ENCODE measurements at regions not wholly inside any gene's neighbourhood (a gene's known extent, or its start where the extent isn't known, plus 50 kb on each side); places are given as distances from the start of the nearest gene placed in this dataset.

- TF ChIP-seq, protein P1, sequence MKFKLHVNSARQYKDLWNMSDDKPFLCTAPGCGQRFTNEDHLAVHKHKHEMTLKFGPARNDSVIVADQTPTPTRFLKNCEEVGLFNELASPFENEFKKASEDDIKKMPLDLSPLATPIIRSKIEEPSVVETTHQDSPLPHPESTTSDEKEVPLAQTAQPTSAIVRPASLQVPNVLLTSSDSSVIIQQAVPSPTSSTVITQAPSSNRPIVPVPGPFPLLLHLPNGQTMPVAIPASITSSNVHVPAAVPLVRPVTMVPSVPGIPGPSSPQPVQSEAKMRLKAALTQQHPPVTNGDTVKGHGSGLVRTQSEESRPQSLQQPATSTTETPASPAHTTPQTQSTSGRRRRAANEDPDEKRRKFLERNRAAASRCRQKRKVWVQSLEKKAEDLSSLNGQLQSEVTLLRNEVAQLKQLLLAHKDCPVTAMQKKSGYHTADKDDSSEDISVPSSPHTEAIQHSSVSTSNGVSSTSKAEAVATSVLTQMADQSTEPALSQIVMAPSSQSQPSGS (IDR thresholded peaks at IDR 0.05; ENCODE audit: low read length) = no peak
- TF ChIP-seq SP2 (IDR thresholded peaks at IDR 0.05; ENCODE audit: low read length) (no peak), SIRT6 (IDR thresholded peaks at IDR 0.05; ENCODE audit: low read length) (no peak), EP300 (IDR thresholded peaks at IDR 0.05; ENCODE audit: borderline replicate concordance in 1 of 2, low read depth in 2 of 2, low read length in 2 of 2) (no peak), SIX5 (IDR thresholded peaks at IDR 0.05; ENCODE audit: low read depth, low read length) (no peak), E2F6 (IDR thresholded peaks at IDR 0.05) (no peak), KDM5A (IDR thresholded peaks at IDR 0.05; ENCODE audit: low read length) (no peak), JUN (IDR thresholded peaks at IDR 0.05; ENCODE audit: low read depth, low read length) (no peak), CHD1 (IDR thresholded peaks at IDR 0.05; ENCODE audit: low read depth, low read length) (no peak)
Observed at GRCh38 chr10:83863283-83863966, 275.9 kb upstream of the GHITM start (continued).
